ENCODE measurements at regions not wholly inside any gene's neighbourhood (a gene's known extent, or its start where the extent isn't known, plus 50 kb on each side); places are given as distances from the start of the nearest gene placed in this dataset.

DNA sequence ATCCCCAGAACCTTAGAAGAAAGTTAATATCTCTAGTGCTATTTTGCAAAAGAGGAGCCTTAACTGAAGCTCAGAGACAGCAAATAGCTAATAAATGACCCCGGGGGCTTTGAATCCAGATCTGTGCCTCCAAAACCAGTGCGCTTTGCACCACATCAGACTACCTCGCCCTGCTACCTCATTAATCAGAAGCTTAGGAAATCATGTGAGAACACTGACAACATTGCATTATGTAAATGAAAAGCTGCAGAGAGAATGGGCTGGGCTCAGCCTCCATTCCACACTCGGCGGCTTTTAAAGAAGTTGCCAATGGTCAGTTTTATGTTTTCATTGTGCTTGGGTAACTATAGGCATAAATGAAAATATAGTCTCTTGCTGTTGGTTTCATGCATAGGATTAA lies 54.0 kb upstream of the STMND1 start:
- peaks cover 5% of the 10 kb centered on the region; the same call in 1 of the 3 replicates for H3K9me3 ChIP-seq
- WGBS (ENCODE audit: missing lambda C conversion rate): 69% methylated on average over 5 of the region's 5 CpGs
- FAIRE-seq: no peak
- H3K4me1 ChIP-seq: no peaks in the 10 kb centered on the region
- no peak overlapping the region for H3K4me3 ChIP-seq
- CTCF ChIA-PET: no interaction called here
- no peak overlapping the region for H3K27ac ChIP-seq
- no peak overlapping the region for H3K4me2 ChIP-seq
- ATAC-seq: no peak
- POLR2A ChIA-PET: no interaction called here
- TF ChIP-seq CBX8 (IDR thresholded peaks at IDR 0.05): no peak
- no peak for TF ChIP-seq KDM1A (IDR thresholded peaks at IDR 0.05; ENCODE audit: low read depth)
- no peak for DNase-seq (ENCODE audit: low read depth in 1 of 2, low spot score in 1 of 2)

DNA sequence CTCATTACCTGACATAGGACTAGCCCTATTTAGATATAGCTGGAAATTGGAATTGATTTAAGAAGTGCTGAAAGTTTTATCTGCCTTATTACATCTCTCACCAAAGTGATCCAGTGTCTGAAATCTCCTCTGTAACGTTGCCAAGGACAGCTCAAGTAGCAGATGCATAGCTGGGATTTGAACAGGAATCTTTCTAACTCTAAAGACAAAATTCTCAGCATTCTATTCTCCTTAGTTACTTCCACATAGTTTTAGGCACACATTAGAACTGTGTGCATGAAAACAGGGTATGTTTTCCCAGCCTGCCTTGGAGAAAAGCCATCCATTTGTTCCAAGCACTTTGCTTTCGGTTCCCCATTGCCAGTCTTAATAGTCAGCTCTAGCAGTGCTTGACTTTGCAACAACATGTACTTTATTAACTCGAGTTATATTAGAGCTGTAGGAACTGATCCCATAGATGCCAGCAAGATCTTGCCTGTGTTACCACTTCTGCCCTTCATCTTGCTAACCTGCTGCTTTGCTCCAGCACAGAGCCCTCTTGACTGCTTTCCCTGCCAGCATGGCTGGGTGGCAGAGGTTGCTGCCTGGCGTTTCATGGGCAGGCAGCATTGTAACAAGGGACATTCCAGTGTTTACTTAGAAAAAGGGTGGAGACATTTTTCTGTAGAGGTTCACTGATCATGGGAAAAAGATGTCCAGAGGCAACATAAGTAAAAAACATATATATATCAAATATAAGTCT lies 56.1 kb upstream of the STMND1 start:
- TF ChIP-seq FOXS1 (CRISPR knock-in tag; IDR thresholded peaks at IDR 0.05): no peak
- no peak for TF ChIP-seq PHF8 (IDR thresholded peaks at IDR 0.05; ENCODE audit: borderline replicate concordance, low read depth)
- TF ChIP-seq ZSCAN20 (CRISPR knock-in tag; IDR thresholded peaks at IDR 0.05): no peak
- TF ChIP-seq, protein P1, sequence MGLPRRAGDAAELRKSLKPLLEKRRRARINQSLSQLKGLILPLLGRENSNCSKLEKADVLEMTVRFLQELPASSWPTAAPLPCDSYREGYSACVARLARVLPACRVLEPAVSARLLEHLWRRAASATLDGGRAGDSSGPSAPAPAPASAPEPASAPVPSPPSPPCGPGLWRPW (IDR thresholded peaks at IDR 0.05): no peak
- TF ChIP-seq ZFP36 (IDR thresholded peaks at IDR 0.05; ENCODE audit: borderline replicate concordance, partially characterized antibody): no peak
- ATAC-seq: no peak
- CTCF ChIA-PET: no interaction called here
- peaks cover 5% of the 10 kb centered on the region; the same call in 1 of the 3 replicates for H3K9me3 ChIP-seq
- no peak overlapping the region for H3K4me2 ChIP-seq
- FAIRE-seq: no peak
- no peak overlapping the region for H3K27ac ChIP-seq
- WGBS (ENCODE audit: missing lambda C conversion rate): 9% methylated on average over 4 of the region's 4 CpGs
- no peaks in the 10 kb centered on the region for H3K4me1 ChIP-seq
- POLR2A ChIA-PET: no interaction called here
- H3K4me3 ChIP-seq: no peak overlapping the region
- DNase-seq (ENCODE audit: low read depth in 1 of 2, low spot score in 1 of 2): no peak

- H3K4me3 ChIP-seq: no peak overlapping the region
- H3K4me2 ChIP-seq: no peak overlapping the region
- H3K9me3 ChIP-seq: peaks cover 5% of the 10 kb centered on the region; the same call in 1 of the 3 replicates
- WGBS (ENCODE audit: missing lambda C conversion rate): 6% methylated on average over 1 of the region's 1 CpG
- CTCF ChIA-PET: no interaction called here
- DNase-seq (ENCODE audit: low read depth in 1 of 2, low spot score in 1 of 2) (no peak), ATAC-seq (no peak), FAIRE-seq (no peak)
- TF ChIP-seq ATOH8 (CRISPR knock-in tag; IDR thresholded peaks at IDR 0.05; ENCODE audit: low read depth) (no peak), ZNF302 (CRISPR knock-in tag; IDR thresholded peaks at IDR 0.05) (no peak), MAFK (IDR thresholded peaks at IDR 0.05; ENCODE audit: partially characterized antibody) (no peak), HOXB13 (CRISPR knock-in tag; IDR thresholded peaks at IDR 0.05; ENCODE audit: low read depth) (no peak), FOSB (CRISPR knock-in tag; IDR thresholded peaks at IDR 0.05) (no peak), GATA3 (IDR thresholded peaks at IDR 0.05; ENCODE audit: borderline replicate concordance) (no peak), EP300 (IDR thresholded peaks at IDR 0.05) (no peak), JUNB (IDR thresholded peaks at IDR 0.05) (no peak), ELK1 (IDR thresholded peaks at IDR 0.05; ENCODE audit: low read depth, low read length) (no peak), CHD4 (IDR thresholded peaks at IDR 0.05; ENCODE audit: borderline replicate concordance) (no peak), SMC3 (IDR thresholded peaks at IDR 0.05) (no peak), HOXB5 (CRISPR knock-in tag; IDR thresholded peaks at IDR 0.05) (no peak), RAD21 (conservative IDR thresholded peaks at IDR 0.05 in 1 of 2, IDR thresholded peaks at IDR 0.05 in 1 of 2) (no peak), SREBF2 (IDR thresholded peaks at IDR 0.05) (no peak), CTCF (IDR thresholded peaks at IDR 0.05) (no peak; the same call in 2 of the 3 replicates)
- POLR2A ChIA-PET: no interaction called here
- no peak overlapping the region for H3K27ac ChIP-seq
- no peaks in the 10 kb centered on the region for H3K4me1 ChIP-seq
Measured at GRCh38 chr6:17043148-17043522, 58.7 kb upstream of the STMND1 start.
